ENCODE measurements at regions not wholly inside any gene's neighbourhood (a gene's known extent, or its start where the extent isn't known, plus 50 kb on each side); places are given as distances from the start of the nearest gene placed in this dataset.

DNA sequence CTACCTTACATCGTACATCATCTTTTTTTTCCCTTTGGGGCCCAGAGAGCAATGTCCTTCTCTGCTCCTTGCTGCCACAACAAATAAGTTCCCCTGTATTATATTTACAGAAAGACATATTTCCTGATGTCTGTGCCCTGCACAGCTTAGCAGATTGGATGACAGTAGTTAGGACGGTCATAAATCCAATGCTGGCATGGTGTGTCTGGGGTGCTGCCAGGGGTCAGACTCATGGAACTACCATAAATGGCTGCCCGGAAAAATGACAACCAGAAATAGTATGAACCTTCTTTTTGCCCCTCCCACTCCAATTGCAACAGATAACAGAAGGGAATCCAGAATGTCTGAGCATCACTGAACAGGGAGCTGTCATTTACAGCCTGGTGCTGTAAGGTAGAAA, 511.1 kb downstream of the PSAT1 start:
- DNase-seq: no peak

GRCh38 chr9:78811622-78812276, 514.8 kb downstream of the PSAT1 start:
- DNase-seq: no peak

- DNase-seq: no peak
Observed at GRCh38 chr9:78812665-78813064, 515.7 kb downstream of the PSAT1 start.

- no peak for DNase-seq
Observed at GRCh38 chr9:78813602-78814180, 516.8 kb downstream of the PSAT1 start.

DNA sequence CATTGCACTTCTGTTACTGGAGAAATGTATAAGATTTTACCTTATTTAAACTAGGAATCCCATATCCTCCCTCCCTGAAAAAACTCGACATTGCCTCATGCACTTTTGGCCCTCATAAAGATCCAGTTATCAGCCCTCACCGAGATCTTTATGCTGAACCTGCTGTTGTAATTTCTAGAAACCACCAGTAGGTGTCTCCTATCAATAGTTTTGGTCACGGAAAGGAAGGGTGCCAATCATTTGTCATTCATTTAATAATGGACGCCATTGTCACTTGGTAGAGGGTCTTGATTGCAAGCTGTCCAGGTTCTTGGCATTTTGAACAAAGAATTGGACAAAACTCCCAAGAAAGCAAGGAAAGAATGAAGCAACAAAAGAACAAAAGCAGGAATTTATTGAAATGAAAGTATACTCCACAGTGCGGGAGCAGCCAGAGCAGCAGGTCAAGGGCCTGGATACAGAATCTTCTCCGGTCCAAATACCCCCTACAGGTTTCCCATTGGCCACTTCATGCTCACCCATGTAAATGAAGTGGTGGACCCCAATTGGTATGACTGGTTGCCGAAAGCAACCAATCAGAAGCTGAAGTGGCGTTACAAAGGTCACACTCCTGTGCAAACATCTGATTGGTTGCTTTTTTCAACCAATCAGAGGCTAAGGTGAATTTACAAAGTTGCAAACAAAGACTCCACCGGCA, 524.3 kb downstream of the PSAT1 start:
- no peak for DNase-seq

GRCh38 chr9:78826527-78826926, 529.6 kb downstream of the PSAT1 start:
- DNase-seq: no peak

DNA sequence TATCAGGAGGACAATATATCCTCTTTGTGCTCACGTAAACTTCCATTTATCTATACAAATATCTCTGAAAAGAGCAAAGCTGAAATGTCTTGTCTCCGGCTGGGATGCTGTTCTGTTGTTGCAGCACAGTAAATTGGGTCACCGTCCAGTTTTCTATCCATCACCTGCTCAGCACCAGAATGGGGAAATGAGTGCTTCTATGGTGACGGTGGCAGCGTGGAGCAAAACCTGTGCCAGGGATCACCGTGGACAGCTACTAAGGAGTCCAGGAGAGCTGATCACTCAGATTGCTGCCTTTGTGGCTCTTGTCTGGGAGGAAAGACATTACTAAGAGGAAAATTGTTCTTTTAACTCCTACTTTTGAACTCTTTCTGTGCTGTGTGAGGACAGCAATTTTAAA, 531.6 kb downstream of the PSAT1 start:
- no peak for DNase-seq

DNA sequence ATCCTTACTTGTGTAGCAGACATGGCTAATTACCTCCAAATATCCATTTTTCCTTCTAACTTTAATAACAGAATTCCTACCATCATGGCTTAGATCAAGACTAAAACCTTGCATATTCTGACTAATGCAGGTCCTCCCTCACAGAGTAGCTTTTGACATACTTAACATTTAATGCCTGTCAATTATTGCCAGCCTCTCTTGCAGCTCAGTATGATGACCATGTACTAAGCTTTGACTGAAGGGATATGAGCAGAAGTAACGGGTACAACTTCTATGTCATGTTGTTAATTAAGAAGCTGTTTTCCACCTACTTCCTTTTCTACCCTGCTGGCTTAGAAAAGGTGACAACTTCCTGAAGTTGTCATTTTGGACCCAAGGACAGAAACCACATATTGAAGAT, 533.4 kb downstream of the PSAT1 start:
- no peak for DNase-seq

DNA sequence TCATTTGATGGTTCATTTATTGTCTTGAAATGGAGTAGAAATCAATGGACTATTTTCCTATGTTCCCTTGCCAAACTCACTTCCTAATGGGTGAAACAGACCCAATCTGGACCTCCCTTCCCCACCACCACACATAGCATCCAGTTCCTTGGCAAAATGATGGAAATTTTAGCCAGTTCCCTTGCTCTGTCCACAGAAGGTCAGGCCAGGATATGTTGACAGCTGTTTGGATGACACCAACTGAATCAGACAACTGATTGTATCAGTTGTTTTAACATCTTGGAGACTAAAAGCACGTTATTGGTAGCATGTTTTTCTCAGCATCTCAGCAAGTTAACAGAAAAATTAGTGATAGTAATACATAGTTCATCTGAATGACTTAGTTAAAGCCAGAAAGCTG, 534.8 kb downstream of the PSAT1 start:
- DNase-seq: no peak

DNA sequence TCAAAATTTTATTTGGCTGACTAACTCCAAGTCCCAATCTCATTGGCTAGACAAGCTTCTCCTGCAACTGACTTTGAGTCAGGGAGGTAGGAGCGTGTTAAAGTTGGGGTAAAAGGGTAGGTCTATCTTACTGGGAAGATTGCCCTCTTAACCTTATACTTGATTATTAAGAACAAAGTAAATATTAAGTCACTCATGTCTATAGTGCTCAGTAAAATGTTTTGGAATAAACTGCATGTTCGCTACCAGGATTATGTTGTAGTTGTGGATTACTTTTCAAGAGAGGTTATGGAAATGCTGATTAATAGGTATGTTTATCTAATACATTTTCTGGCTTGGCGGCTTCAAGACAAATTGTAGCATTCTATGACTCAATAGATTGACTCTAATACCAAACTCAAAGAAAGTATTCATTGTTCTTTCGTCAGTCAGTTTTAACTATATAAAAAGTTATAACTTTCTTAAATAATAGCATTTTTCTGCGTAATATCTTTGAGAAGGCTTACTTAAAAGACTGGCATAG, 539.1 kb downstream of the PSAT1 start:
- DNase-seq: no peak

DNA sequence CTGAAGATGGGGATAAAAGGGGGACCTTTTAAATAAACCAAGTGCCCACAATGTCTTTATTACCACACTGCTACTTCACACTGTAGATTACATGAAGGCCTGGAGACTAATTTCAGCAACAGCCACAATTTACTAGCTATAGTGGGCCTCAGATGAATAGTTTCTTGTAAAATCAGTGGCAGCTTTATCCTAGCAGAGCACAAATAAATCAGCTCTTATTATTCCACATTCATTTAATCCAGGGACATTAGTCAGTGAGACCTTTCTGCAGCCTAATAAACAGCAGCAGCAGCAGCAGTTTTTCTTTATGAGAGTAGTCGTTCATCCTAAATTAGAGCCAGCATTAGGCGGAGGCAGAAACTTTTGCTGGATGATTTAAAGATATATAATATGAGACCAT, 542.3 kb downstream of the PSAT1 start:
- no peak for DNase-seq

- DNase-seq: no peak
Observed at GRCh38 chr9:78848061-78848460, 551.1 kb downstream of the PSAT1 start.

- DNase-seq: no peak
Observed at GRCh38 chr9:78856144-78856543, 559.2 kb downstream of the PSAT1 start.

GRCh38 chr9:78856781-78857180, 559.9 kb downstream of the PSAT1 start:
- DNase-seq: no peak

DNA sequence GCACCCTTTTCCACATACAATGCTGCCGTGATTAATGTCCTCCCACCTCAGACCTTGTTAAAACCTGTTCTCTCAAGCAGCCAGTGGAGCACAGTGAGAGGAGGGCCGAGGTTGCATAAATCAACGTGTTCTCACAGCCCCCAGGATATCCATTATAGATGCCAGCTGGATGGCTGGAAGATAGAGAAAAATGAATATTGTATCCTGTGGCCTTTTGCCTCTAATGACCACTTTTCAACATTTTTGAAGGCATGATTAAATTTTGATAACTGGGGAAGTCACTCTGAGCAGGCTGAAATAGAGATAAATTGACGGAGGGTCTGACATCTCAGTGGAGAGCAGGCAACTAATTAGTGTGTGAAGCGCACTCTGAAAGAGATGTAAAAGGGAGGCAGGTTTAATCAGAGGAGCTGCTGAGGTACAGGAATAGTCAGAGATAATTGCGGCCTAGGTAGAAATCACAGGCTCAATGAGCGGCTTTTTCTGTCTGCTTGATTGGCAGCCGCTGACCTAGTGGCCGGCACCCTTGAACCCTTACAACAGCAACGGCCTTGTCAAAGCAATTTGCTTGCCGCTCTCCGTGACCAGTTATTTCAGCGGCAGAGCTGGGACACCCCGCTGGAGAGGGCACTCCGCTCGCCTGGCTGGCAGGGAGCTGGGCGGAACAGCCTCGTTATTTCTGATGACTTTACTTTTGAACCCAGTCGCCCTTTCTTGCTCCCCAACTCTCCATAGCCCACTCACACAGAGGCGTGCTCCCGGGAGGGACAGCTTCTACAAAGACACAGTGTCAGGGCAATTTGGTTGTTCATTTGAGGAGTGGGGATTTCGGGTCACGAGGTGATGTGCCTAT, 560.7 kb downstream of the PSAT1 start:
- no peak for DNase-seq

GRCh38 chr9:78858266-78858665, 561.3 kb downstream of the PSAT1 start:
- DNase-seq: no peak

GRCh38 chr9:78860801-78861475, 564.0 kb downstream of the PSAT1 start:
- no peak for DNase-seq

GRCh38 chr9:78863531-78863930, 566.6 kb downstream of the PSAT1 start:
- DNase-seq: no peak

DNA sequence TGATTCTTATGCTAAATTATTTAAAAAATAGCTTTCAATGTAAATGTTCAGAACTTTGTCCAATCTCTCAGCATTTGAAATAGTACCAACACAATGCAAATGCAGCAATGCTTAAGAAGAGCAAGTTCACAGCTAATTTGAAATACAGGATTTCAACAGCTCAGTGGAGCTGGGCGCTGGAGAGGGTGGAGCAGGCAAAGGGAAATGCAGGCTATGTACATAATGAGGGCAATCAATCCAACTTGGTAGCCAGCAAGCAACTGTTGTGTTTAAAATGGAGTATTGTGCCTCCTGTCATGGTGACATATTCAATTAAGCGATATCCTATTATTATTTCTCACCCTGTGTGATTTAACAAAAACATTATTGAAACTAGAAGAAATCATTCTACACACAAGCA, 568.8 kb downstream of the PSAT1 start:
- DNase-seq: no peak

DNA sequence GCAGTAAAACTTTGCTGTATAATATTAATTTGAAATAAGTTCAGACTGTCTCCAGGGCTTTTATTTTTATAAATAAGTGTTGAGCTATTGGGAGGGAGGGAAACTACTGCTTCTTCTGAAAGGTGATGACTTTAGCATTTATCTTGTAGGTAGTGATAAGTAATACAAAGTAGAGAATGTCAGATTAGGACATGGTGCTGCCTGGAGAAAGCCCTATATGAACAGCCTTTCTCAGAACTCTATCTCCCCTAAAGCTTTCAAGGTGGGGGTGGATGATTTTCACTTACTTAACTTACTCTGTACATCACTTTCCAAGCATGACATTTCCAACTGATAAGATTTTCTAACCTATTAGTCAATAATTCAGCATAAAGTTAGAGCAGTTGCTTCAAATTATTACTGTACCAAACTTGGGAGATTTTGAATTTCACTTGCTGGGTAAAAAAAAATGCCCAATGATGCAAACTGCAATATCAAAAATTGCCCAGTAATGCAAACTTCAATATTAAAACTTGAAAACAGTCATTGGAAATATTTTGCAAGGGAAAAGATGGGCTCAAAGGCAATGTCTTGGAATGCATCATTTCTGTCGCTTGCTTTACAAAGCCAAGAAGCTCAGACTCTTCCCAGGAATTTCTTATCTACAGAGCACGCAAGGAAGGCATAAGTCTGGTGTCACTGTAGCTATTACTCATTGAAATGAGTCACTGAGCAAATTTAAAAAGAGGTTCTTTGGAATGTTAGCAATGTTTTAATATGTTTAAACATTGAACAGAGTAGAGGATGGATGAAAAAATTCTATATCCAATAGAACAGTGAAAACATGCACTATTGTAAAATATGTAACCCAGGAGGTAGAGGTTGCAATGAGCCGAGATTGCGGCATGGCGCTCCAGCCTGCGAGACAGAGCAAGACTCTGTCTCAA, 569.5 kb downstream of the PSAT1 start:
- no peak for DNase-seq

DNA sequence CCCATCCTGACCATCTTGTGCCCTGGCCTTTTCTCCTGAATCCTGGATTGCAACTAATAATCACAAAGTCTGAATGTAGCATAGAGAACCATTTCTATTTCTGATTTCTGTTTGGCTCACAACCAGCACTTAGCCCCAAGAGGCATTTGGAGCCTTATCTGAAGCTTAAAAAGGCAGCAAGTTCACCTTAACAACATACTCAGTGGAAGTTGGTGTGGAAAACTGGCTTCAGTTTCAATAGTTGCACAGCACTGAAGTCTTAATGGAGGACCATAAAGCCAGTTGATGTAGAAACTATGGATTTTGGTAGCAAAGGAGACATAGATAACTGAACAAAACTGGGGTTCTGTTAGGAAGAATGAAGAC, 574.1 kb downstream of the PSAT1 start:
- DNase-seq: no peak

All from stimulated activated CD4-positive, alpha-beta T cell treated with anti-CD3 and anti-CD28 coated beads, Interleukin-4, amount 100 ng/mL, for 1 hour (primary cell).